ENCODE measurements at regions not wholly inside any gene's neighbourhood (a gene's known extent, or its start where the extent isn't known, plus 50 kb on each side); places are given as distances from the start of the nearest gene placed in this dataset.

- DNase-seq, result peak; percentile 76
Measured at GRCh38 chr7:80288175-80289122, 153.8 kb downstream of the GNAI1 start.

GRCh38 chr7:80287400-80288174 lies 153.0 kb downstream of the GNAI1 start:
- DNase-seq, result no peak

DNA sequence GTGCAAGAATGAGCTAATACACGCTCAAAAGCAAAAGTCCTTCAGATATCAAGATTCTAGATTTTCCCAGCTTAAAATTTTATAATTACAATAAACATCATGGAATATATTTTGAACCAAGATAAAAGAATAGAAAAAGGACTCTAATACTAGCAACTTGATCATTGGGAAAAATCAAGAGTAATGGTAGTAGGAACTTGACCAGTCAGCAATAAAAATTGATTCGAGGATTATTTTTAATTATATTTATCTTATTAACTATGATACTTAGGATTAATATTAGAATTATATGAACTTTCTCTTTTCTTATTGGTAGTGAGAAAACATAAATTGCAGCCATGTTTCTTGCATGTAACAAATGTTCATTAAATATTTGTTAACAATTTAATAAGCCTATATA lies 152.0 kb downstream of the GNAI1 start:
- DNase-seq, result no peak

- peak; percentile 84 for DNase-seq
Measured at GRCh38 chr7:80284855-80285254, 150.2 kb downstream of the GNAI1 start.

- DNase-seq, result no peak
Measured at GRCh38 chr7:80279760-80280159, 145.1 kb downstream of the GNAI1 start.

GRCh38 chr7:80278737-80279136 lies 144.1 kb downstream of the GNAI1 start:
- no peak for DNase-seq

DNA sequence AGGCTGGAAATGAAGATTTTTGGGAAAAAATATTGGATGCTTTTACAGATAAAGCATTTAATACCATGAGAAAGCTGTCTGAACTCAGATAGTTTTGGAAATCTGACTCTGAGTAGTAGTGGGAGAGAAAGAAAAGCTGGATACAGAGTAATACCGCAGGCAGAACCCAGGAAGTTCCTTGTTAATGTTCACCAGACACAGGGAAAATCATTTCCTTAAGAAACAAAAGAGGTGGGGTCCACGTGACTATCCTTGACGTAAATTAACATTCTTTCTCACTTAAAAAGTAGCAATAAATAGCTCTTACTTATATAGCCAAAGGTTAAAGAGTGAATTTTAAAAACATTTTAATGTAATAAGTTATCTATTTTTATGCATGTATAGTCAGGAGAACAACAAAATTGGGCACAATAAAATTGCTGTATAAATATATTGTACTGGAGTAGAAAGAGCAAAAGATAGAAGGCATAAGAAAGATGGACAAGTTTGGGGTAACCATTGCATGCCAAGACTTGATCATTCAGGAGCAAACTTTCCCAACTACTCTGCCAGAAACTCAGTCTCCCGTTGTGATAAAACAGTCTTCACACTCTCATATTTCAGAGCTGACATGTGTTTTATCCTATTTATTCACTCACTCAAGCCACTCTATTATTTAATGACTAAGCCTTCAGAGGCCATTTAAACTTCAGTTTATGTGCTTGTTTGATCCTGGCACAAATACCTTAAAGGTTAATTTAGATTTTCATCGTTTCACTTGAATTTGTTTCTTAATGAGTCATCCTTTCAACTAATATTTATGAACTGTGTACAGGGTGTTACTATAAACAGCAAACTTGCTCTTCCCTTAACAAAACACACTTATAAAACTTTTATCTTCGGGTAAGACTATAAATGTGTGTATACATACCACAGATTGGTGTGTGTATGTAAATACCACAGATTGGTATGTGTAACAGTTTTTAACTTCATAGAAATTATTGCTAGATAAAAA lies 143.1 kb downstream of the GNAI1 start:
- DNase-seq, result peak; percentile 59

Measured in fibroblast of upper back skin (primary cell).